8988T (cell line): ENCODE measurements at regions not wholly inside any gene's neighbourhood (a gene's known extent, or its start where the extent isn't known, plus 50 kb on each side); places are given as distances from the start of the nearest gene placed in this dataset.
"Not testable (repeated sequence)": the region's sequence is repeated elsewhere in the genome, so short reads cannot be mapped to it uniquely, and the experiment has no call there.

Experiments
- DNase-seq: peaks from one replicate; pipeline ENCODE4 v3.0.0; 2011

DNA sequence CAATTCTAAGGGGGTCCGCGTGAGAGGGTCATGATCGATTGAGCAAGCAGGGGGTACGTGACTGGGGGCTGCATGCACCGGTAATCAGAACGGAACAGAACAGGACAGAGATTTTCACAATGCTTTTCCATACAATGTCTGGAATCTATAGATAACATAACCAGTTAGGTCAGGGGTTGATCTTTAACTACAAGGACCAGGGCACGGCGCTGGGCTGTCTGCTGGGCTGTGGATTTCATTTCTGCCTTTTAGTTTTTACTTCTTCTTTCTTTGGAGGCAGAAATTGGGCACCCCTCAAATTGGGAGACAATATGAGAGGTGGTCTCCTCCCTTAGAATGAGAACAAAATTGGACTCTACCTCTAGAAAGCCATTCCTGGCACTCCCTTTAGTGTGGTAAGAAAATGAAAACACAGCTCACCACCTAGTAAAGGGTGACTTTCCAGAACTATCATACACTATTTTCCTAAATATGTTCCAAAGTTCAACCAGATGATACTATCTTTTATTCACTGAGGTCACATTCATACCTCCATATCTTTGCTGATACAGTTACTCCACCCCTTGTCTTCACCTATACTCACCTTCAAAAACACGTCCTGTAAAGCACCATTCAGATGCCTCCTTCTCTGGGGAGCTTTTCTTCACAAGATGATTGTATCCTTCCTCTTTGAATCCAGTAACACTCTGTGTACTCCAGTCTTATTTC is 1058.3 kb upstream of the SLIT2 start:
- no peak for DNase-seq

DNA sequence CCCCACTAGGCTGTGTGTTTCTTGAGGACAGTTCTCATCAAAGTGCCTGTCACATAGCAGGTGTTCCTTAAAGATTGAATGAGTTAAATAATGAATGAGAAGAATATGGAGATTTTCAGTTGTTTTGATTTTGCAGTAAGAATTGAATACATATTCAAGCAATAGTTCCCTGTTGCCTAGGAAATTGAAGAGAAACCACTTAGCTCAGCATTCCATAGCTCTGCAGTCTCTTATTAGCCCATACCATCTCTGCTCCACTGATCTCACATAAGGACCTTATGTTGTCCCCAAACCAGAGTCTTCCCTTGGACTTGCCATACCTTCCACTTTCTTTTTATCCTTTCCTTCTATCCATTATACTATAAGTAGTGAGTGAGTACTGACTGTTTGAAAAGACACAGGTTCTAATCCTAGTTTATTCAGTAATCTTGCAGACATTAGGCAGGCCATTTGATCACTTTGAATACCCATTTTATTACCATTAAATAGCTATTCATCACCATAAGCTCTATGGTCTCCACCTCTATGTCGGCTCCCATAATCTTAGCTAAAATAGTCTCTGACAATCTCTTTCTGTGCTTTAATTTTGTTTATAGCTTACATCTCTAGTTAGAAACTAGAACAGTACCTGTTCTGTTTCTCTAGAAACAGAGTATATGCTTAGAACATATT is 1059.6 kb upstream of the SLIT2 start:
- no peak for DNase-seq

DNA sequence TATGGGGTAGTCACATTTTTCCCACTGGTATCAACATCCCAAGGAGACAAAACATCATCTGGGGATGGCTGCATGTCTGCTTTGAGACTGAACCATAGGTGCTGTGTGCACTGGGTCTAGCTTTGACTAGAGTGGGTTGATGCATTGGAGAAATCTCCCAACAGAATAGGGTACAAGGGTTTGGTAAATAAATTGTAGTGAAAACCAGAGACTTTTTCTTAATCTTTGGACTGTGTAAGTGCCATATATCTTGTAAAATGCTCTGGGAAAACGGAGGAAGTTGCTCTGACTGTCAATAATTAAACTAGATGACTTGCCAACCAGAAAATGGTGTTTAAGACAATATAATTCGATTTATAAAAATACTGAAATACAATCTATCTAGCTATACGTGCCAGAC is 1064.0 kb upstream of the SLIT2 start:
- no peak for DNase-seq

DNA sequence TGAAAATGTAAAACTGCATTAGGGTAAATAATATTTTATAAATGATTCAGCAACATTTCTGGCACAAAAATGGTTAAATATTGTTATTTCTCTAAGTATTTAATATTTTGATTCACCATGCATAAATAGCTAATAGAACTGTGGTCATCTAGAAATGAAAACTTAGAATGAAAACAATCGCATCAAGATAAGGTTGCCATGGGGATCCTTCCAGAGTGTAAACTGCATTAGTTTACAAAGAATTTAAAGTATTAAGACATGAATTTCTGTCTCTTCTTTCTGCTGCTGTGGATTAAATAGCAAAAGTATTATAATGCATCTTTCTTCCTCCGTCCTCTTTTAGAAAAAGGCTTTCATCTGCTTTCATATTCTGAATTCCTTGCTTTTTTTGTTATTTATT is 1064.6 kb upstream of the SLIT2 start:
- no peak for DNase-seq

DNA sequence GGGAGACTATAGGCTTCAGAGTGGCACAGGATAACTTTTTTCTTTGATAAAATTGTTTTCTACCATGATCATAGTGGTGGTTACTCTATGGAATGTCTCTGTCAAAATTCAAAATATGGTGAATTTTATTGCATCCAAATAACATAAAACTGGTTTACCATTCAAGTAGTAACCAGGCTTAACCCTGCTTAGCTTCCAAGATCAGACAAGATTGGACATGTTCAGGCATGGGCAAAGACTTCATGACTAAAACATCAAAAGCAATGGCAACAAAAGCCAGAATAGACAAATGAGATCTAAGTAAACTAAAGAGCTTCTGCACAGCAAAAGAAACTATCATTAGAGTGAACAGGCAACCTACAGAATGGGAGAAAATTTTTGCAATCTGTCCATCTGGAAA is 1070.1 kb upstream of the SLIT2 start:
- not testable (repeated sequence) for DNase-seq

DNA sequence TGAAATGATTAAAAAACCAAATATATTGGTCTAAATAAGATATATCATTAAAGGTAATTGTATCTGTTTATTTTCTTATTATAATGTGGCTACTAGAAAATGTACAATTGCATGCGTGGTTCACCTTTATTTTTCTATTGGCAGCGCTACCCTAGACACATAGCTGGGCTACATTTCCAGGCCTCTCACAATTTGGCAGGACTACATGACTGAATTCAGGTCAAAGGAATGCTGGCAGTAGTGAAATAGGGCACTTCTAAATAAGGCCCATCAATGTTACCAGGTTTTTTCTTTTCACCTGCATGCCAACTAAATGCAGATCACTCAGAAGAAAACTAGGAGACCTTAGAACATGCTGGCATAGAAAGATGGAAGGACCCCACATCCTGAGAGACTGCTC is 1072.9 kb upstream of the SLIT2 start:
- DNase-seq: no peak

DNA sequence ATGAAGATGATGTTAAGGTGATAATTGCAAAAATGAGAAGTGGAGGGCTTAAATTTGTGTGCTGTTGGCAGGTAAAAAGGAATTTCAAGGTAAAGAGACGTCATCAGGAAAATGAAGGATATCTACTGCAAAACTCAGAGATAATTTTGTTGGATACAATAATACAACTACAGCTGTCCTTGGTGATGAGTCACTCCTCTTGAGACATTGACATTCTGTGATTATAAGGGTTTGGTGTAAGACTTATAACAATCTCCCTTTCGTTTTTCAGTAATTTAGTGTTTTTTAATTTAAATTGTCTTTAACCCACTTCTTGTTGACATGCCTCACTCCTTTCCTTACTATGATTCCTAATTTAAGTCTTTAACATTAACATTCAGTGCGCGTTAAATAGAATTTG is 1074.1 kb upstream of the SLIT2 start:
- DNase-seq: no peak

DNA sequence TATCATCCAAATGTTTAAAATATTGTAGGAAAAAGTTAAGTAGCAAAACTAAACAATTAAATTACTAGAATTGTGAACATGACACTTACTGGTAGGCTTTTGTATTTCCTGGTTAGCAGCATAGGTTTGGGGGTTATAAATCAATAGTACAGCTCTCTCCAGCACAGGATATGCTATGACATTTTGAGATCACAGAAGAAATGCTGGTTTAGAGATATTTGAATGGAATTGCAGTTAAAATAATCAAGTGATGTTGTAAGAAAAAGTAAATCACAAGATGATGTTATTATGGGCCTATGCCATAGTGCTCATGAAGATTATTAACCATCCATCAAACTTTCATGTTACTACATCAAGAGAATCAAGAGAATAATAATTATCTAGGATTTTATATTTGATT is 1079.9 kb upstream of the SLIT2 start:
- no peak for DNase-seq

DNA sequence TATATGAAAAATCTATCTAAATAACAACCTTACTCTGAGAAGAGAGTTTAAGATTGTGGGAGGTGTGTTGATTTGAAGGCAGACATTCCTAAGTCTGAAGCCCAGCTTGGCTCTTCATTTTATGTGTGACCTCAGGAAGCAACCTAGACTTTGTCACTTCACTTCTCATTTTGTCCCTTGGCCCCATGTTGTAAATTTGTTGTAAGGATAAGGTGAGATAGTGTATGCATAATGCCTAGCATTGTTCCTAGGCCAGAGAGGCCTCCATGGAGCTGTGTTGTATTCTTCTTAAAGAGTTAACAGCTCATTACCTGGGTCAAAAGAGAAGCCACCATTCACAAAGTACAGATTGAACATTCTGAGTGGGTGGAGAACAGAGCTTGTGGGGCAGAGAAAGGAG is 1084.4 kb upstream of the SLIT2 start:
- DNase-seq: no peak

DNA sequence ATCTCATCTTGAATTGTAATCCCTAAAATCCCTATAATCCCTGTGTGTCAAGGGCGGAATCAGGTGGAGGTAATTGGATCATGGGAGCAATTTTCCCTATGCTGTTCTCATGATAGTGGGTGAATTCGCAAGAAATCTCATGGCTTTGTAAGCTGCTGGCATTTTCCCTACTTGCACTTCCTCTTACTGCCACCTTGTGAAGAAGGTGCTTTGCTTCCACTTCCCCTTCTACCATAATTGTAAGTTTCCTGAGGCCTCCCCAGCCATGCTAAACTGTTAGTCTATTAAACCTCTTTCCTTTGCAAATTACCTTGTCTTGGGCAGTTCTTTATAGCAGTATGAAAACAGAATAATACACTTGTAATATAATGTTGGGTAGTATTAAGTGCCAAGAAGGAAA is 1087.4 kb upstream of the SLIT2 start:
- DNase-seq: no peak

DNA sequence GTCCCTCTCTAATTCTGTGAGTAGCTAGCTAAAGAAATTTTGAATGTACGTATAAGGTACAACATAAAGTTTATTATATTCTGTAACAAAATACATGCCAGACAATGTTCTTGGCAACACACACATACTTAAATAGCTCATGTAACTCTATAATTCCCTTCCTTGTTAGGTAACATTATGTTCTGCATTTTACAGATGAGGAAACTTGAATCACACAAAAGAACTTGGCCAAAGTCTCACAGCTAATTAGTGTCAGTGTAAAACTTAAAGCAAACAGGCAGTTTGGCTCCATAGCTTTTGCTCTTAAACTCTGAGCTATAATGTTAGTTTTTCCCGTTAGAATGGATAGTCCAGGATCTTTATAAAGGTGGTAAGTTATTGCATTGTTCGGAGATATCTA is 1091.8 kb upstream of the SLIT2 start:
- no peak for DNase-seq

DNA sequence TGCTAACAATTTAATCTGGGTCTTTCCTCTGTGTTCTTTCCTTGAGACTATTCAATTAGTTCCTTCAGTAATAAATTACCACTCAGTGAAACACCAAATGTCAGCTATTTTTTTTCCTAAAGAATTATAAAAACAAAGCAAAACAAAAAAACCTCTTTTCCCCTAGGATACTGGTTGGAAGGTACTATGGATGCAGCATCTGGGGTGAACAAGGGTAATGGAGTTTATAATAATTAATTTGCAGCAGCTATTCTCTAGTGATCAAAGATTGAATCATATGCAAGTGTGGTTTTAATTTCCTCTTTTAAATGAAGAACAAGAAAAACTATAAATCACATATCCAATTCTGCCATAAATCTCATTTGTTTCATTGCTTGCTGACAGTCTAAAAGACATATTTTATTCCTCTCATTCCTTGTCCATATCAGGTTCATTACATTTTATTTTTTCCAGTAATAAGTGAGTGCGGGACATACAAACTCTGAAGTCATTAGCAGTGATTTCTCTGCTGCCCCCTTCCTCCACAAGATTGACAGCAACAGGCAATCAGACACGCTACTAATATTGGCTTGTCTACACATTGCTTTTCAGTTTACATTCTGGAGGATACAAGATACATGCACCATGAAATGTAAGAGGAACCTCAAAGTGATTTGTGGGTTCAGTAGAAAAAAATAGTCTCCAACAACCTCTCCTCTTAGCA is 1093.4 kb upstream of the SLIT2 start:
- DNase-seq: no peak

DNA sequence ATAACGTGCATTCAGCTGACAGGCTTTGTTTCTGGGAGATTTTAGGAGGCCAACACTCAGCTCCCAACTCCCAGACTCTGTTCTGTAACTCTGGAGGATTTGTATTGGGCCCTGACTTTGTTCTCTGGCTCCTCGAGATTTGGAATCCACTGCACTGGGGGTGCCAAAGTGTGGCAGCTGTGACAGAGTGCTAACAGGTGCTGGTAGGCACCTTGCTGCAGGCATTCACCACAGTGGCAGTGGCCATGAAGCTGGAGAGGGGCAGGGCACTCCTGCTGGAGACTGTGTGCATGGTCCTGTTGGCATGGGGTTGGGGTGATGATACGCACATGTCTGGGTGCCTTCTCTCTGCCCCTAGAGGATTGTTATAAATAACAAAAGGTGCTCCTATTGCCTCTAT is 1094.9 kb upstream of the SLIT2 start:
- DNase-seq: no peak

DNA sequence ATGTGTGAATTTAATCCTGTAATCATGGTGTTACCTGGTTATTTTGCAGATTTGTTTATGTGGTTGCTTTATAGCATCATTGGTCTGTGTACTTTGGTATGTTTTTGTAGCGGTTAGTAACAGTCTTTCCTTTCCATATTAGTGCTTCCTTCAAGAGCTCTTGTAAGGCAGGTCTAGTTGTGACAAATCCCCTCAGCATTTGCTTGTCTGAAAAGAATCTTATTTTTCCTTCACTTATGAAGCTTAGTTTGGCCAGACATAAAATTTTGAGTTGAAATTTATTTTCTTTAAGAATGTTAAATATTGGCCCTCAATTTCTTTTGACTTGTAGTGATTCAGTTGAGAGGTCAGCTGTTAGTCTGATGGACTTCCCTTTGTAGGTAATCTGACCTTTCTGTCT is 1096.1 kb upstream of the SLIT2 start:
- no peak for DNase-seq

DNA sequence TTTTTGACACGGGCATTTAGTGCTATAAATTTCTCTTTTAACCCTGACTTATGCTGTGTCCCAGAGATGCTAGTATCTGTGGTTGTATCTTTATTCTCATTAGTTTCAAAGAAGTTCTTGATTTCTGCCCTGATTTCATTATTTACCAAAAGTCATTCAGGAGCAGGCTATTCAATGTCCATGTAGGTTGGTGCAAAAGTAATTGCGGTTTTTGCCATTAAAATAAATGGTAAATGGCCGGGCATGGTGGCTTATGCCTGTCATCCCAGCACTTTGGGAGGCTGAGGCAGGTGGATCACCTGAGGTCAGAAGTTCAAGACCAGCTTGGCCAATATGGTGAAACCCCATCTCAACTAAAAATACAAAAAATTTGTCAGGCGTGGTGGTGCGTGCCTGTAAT is 1097.4 kb upstream of the SLIT2 start:
- DNase-seq: not testable (repeated sequence)

DNA sequence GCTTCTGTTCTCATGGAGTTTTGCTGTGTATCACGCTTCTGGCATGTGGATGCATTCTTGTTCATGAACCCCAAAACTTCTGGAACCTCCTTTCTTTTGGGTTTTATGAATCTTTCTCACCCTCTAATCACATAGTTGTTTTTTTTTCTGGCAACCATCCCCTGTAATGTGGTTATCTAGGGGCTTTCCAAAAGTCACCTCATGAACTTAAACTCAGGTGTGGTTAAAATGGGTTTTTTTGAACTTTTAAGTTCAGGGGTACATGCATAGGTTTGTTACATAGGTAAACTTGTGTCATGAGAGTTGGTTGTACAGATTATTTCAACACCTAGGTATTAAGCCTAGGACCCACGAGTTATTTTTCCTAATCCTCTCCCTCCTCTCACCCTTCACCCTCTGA is 1099.4 kb upstream of the SLIT2 start:
- no peak for DNase-seq

DNA sequence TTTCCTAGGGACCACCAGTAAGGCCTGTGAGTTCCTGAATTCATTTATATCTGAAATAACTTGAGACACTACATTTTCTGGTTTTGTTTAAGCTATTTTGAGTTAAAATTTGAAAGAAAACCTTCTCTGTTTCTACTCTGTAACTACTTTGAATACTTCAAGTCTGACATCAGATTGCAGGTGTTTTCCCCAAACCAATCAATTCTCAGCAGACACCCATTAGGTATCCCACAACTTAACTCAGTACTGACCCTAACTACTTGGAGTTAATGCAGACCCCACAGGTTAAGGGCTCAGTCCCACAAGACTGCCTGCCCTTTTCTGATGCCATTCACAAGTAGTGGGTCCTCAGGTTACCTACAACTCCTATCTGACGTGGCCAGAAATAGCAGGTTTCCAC is 1100.0 kb upstream of the SLIT2 start:
- DNase-seq: no peak

DNA sequence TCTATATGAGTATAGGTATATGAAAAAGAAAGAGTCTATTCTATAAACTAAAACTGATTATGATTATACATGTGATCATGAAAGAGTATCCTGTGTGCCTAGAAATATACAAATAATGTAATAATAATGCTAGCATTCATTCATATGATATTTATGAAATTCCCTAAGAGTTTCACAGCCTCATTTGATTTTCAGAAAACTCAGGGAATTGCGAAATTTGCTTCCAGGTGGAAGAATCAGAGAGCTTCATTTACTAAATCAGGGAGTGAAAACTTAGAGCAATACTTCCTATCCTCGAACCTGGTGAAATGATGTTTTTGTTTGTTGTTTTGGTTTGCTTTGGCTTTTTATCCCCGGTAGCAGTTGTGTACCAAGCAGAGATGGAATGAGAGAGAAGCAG is 1105.7 kb upstream of the SLIT2 start:
- no peak for DNase-seq

DNA sequence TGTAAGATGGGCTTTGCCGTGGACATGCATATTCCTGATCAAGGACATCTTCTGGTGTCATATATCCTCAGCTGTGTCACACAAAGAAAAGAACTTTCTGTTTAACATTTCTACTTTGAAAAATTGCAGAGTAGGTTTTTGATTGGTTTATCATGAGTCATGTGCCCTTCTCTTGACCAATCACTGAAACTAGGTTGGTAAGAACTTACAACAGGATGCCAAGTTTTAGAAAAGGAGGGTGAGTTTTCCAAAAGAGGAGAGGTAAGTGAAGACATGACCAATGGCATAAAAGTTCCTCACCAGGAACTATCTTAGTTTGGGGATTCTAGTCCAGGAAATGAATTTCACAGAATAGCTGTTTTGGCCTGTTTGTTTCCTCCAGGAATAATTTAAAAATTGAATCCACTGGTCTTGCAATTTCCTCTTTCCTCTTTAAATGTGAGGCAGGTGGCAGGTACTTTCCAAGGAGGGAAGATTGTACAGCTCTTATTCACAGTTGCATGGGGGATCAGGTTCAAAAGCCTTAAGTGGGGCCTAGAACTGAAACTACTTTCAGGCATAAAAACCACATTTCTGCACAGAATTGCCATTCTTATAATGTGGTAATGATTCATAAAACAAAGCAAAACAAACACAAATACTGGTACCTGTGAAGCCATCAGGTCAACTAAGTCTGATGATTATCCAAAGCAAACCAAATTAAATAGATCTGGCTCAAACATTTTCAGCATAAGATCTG is 1114.5 kb upstream of the LCORL start:
- no peak for DNase-seq

DNA sequence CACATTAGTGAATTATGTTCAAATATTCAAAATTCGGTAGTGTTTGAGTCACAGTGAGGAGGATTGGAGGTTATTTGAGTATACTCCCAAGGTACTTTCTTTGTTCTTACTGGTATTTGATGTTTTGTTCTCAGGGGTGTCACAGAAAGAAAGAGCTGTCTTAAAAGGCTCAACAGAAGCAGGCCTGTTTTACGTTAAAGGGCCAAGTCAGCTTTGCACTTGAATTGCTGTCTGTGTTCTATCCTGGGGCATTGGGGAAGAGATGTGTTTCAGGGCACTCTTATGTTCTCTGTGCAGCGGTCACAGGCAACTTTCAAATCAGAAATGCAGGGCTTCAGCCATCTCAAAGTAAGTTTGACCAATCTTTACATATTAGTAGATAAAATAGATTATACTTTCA is 1113.1 kb upstream of the LCORL start:
- DNase-seq: no peak

DNA sequence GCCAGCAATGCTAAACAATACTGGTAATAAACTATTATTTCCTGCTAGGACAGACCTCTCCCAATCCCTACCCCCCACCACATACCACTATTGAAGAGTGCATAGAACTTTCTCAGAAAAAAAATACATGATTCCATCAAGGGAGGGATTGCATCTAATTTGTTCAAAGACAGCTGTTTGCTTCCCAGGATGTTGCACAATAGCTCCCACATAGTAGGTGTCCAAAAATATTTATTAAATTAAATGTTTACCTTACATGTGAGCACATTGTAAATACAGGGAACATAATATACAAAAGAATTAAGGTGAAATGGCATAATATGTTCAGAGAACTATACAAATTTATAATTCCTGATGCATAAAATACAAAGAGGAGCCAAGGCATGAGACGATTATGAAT is 1111.8 kb upstream of the LCORL start:
- no peak for DNase-seq

DNA sequence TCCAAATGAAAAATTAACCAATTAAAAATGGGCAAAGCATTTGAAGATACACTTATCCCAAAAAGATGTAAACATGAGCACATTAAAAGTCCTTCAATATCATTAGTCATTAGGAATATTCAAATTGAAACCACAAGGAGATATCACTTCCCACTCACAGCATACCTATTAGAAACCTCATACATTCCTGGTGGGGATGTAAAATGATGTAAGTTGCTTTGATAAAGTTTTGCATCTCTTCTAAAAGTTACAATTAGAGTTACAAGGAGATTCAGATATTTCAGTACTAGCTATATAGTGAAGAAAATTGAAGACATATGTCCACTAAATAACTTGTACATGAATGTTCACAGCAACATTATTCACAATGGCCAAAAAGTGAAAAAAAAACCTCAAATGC is 1109.3 kb upstream of the LCORL start:
- DNase-seq: no peak

DNA sequence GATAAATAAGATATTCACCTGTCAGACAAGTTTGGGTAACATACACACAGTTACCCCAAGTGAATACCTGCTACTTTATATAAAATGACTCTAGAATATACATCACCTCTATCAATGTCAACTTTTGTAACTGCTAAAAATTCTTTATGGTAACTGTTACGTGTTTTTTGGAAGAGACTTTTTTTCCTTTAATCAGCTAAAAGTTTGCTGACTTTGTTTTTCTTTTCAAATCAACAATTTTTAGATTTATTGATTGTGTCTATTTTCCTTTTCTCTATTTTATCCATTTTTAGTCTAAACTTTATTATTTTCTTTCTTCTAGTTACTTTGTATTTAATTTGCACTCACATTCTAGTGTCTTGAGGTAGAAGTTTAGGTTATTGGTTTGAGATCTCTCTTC is 1106.6 kb upstream of the LCORL start:
- DNase-seq: no peak

DNA sequence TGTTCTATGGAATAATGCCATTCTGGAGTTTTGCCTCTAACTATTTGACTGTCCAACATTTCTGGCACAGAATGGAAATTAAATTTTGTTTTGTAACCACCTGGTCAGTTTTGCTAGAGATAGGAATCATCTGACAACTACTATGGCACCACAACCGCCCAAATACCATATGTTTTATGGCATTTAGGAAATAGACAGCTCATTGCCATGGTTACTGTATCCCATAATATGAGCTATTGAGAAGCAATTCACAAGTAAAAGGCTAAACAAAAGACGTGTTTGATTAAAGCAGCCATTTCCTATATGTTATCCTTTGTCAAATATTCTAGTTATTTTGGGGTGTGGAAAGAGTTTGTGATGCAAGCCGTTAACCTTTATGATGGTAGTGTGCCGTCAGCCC is 1105.3 kb upstream of the LCORL start:
- DNase-seq: no peak
